ENCODE measurements at regions not wholly inside any gene's neighbourhood (a gene's known extent, or its start where the extent isn't known, plus 50 kb on each side); places are given as distances from the start of the nearest gene placed in this dataset.
"Not testable (repeated sequence)": the region's sequence is repeated elsewhere in the genome, so short reads cannot be mapped to it uniquely, and the experiment has no call there.

- Mint-ChIP-seq H3K36me3 (ENCODE audit: insufficient read depth, unreplicated experiment) (no peaks in the 10 kb centered on the region), H3K27ac (ENCODE audit: low read depth, unreplicated experiment) (no peak overlapping the region), H3K4me1 (ENCODE audit: insufficient read depth, unreplicated experiment) (no peaks in the 10 kb centered on the region), H3K4me3 (ENCODE audit: unreplicated experiment) (no peak overlapping the region), H3K27me3 (ENCODE audit: insufficient read depth, unreplicated experiment) (no peaks in the 10 kb centered on the region), H3K9me3 (ENCODE audit: unreplicated experiment) (no peaks in the 10 kb centered on the region)
- POLR2A ChIA-PET = no interaction called here
- no peak for TF ChIP-seq CTCF (IDR thresholded peaks at IDR 0.05; ENCODE audit: unreplicated experiment)
- no TSS peak for BruUV-seq (replicated peaks)
- intact Hi-C loops (cut with micrococcal nuclease) = no loop called here
- CTCF ChIA-PET = no interaction called here
- DNase-seq (ENCODE audit: unreplicated experiment) = no peak
Measured at GRCh38 chr2:184452907-184453306, 145.4 kb upstream of the ZNF804A start.

- H3K27ac Mint-ChIP-seq (ENCODE audit: low read depth, unreplicated experiment) = no peak overlapping the region
- H3K36me3 Mint-ChIP-seq (ENCODE audit: insufficient read depth, unreplicated experiment) = no peaks in the 10 kb centered on the region
- H3K4me1 Mint-ChIP-seq (ENCODE audit: insufficient read depth, unreplicated experiment) = no peaks in the 10 kb centered on the region
- no peaks in the 10 kb centered on the region for H3K27me3 Mint-ChIP-seq (ENCODE audit: insufficient read depth, unreplicated experiment)
- ChIA-PET CTCF (no interaction called here), POLR2A (no interaction called here)
- no peak overlapping the region for H3K4me3 Mint-ChIP-seq (ENCODE audit: unreplicated experiment)
- no TSS peak for BruUV-seq (replicated peaks)
- no peak for DNase-seq (ENCODE audit: unreplicated experiment)
- TF ChIP-seq CTCF (IDR thresholded peaks at IDR 0.05; ENCODE audit: unreplicated experiment) = no peak
- H3K9me3 Mint-ChIP-seq (ENCODE audit: unreplicated experiment) = no peaks in the 10 kb centered on the region
- intact Hi-C loops (cut with micrococcal nuclease) = no loop called here
Measured at GRCh38 chr2:184455624-184456023, 142.7 kb upstream of the ZNF804A start.

- DNase-seq (ENCODE audit: unreplicated experiment); H3K36me3 Mint-ChIP-seq (ENCODE audit: insufficient read depth, unreplicated experiment); H3K9me3 Mint-ChIP-seq (ENCODE audit: unreplicated experiment); H3K4me3 Mint-ChIP-seq (ENCODE audit: unreplicated experiment); H3K4me1 Mint-ChIP-seq (ENCODE audit: insufficient read depth, unreplicated experiment); POLR2A ChIA-PET; H3K27ac Mint-ChIP-seq (ENCODE audit: low read depth, unreplicated experiment); intact Hi-C loops (cut with micrococcal nuclease); H3K27me3 Mint-ChIP-seq (ENCODE audit: insufficient read depth, unreplicated experiment); BruUV-seq (replicated peaks): not testable (repeated sequence)
- CTCF ChIA-PET = interaction anchor here (1.2 kb wide), 1 partner anchor 19 kb away, joined by 4 read pairs; no protein-coding TSS in a partner anchor
Measured at GRCh38 chr2:184456693-184457092, 141.6 kb upstream of the ZNF804A start.

GRCh38 chr2:184463102-184463865 lies 135.0 kb upstream of the ZNF804A start:
- Mint-ChIP-seq H3K27me3 (ENCODE audit: insufficient read depth, unreplicated experiment) (no peaks in the 10 kb centered on the region), H3K9me3 (ENCODE audit: unreplicated experiment) (no peaks in the 10 kb centered on the region), H3K4me1 (ENCODE audit: insufficient read depth, unreplicated experiment) (no peaks in the 10 kb centered on the region), H3K4me3 (ENCODE audit: unreplicated experiment) (no peak overlapping the region), H3K27ac (ENCODE audit: low read depth, unreplicated experiment) (no peak overlapping the region), H3K36me3 (ENCODE audit: insufficient read depth, unreplicated experiment) (no peaks in the 10 kb centered on the region)
- ChIA-PET POLR2A (no interaction called here), CTCF (interaction anchor here (0.6 to 1.6 kb wide), 2 partner anchors 1049 to 1214 kb away, joined by 3 read pairs; no protein-coding TSS in a partner anchor)
- no TSS peak for BruUV-seq (replicated peaks)
- DNase-seq (ENCODE audit: unreplicated experiment) = no peak
- intact Hi-C loops (cut with micrococcal nuclease) = no loop called here
- no peak for TF ChIP-seq CTCF (IDR thresholded peaks at IDR 0.05; ENCODE audit: unreplicated experiment)

- Mint-ChIP-seq H3K36me3 (ENCODE audit: insufficient read depth, unreplicated experiment) (no peaks in the 10 kb centered on the region), H3K4me3 (ENCODE audit: unreplicated experiment) (no peak overlapping the region), H3K9me3 (ENCODE audit: unreplicated experiment) (no peaks in the 10 kb centered on the region), H3K4me1 (ENCODE audit: insufficient read depth, unreplicated experiment) (no peaks in the 10 kb centered on the region), H3K27me3 (ENCODE audit: insufficient read depth, unreplicated experiment) (no peaks in the 10 kb centered on the region), H3K27ac (ENCODE audit: low read depth, unreplicated experiment) (no peak overlapping the region)
- BruUV-seq (replicated peaks) = no TSS peak
- intact Hi-C loops (cut with micrococcal nuclease) = no loop called here
- CTCF ChIA-PET = no interaction called here
- POLR2A ChIA-PET = no interaction called here
- no peak for TF ChIP-seq CTCF (IDR thresholded peaks at IDR 0.05; ENCODE audit: unreplicated experiment)
- no peak for DNase-seq (ENCODE audit: unreplicated experiment)
Measured at GRCh38 chr2:184463866-184464248, 134.5 kb upstream of the ZNF804A start.

All from MCF 10A (cell line).